ENCODE measurements at regions not wholly inside any gene's neighbourhood (a gene's known extent, or its start where the extent isn't known, plus 50 kb on each side); places are given as distances from the start of the nearest gene placed in this dataset.

GRCh38 chrX:506341-506740 is 119.6 kb upstream of the PPP2R3B start:
- DNase-seq (ENCODE audit: low read depth, low spot score): no peak
- BruUV-seq (replicated peaks): no TSS peak
- H3K9me2 ChIP-seq (ENCODE audit: insufficient read depth): no peaks in the 10 kb centered on the region

More at GRCh38 chrX:506341-506740, 119.6 kb upstream of the PPP2R3B start:
- no peak overlapping the region for H3K27ac ChIP-seq (ENCODE audit: low read depth, low read length)
- H3K27me3 ChIP-seq (ENCODE audit: insufficient read depth, low read length): peaks cover 13% of the 10 kb centered on the region; the same call in 1 of the 2 replicates
- H3K4me3 ChIP-seq (replicated peaks in 1 of 2; ENCODE audit: low read depth in 1 of 2, low read length in 2 of 2): no peak overlapping the region
- intact Hi-C loops (cut with micrococcal nuclease): no loop called here
- POLR2A ChIA-PET: no interaction called here
- CTCF ChIA-PET: no interaction called here
- RAD21 ChIA-PET (ENCODE audit: low non-redundant PET in 1 of 2, low total read pairs in 2 of 2, uncharacterized antibody in 2 of 2, unreplicated experiment in 2 of 2): no interaction called here
- no peak overlapping the region for H3K4me2 ChIP-seq (ENCODE audit: low read length)
- TF ChIP-seq REST (IDR thresholded peaks at IDR 0.05; ENCODE audit: low read depth) (no peak), POLR2AphosphoS5 (IDR thresholded peaks at IDR 0.05; ENCODE audit: low read depth, low read length) (no peak), CTCF (IDR thresholded peaks at IDR 0.05 in 2 of 3, conservative IDR thresholded peaks at IDR 0.05 in 1 of 3; ENCODE audit: borderline replicate concordance in 1 of 3, insufficient read depth in 1 of 3, low read depth in 2 of 3, low read length in 2 of 3) (no peak), ZBTB33 (IDR thresholded peaks at IDR 0.05; ENCODE audit: extremely low read depth, insufficient replicate concordance, low read length) (no peak), ZNF274 (IDR thresholded peaks at IDR 0.05; ENCODE audit: low read depth, low read length) (no peak), TCF7L2 (IDR thresholded peaks at IDR 0.05; ENCODE audit: borderline replicate concordance, extremely low read depth, insufficient read depth, insufficient read length) (no peak), EZH2 (IDR thresholded peaks at IDR 0.05) (no peak), CBX3 (IDR thresholded peaks at IDR 0.05; ENCODE audit: low read depth) (no peak), POLR2A (IDR thresholded peaks at IDR 0.05; ENCODE audit: borderline replicate concordance, extremely low read depth, insufficient read depth, insufficient read length) (no peak), SP1 (IDR thresholded peaks at IDR 0.05; ENCODE audit: low read depth) (no peak), YY1 (IDR thresholded peaks at IDR 0.05; ENCODE audit: extremely low read depth, insufficient replicate concordance, low read depth, low read length) (no peak), EGR1 (IDR thresholded peaks at IDR 0.05; ENCODE audit: low read depth) (no peak), ZFX (IDR thresholded peaks at IDR 0.05) (no peak), RAD21 (IDR thresholded peaks at IDR 0.05; ENCODE audit: low read depth) (no peak), EZH2phosphoT487 (IDR thresholded peaks at IDR 0.05; ENCODE audit: borderline replicate concordance) (no peak), SRF (IDR thresholded peaks at IDR 0.05; ENCODE audit: low read depth) (no peak), MAX (IDR thresholded peaks at IDR 0.05) (no peak), FOSL1 (IDR thresholded peaks at IDR 0.05; ENCODE audit: low read depth) (no peak), SIN3A (IDR thresholded peaks at IDR 0.05; ENCODE audit: low read depth) (no peak)
- H4K20me1 ChIP-seq (ENCODE audit: insufficient read depth): no peaks in the 10 kb centered on the region
- H3K9me3 ChIP-seq (ENCODE audit: control insufficient read depth in 1 of 2, insufficient read depth in 1 of 2, low read depth in 1 of 2, low read length in 2 of 2): no peaks in the 10 kb centered on the region
- no peak overlapping the region for H2AFZ ChIP-seq (ENCODE audit: low read depth, low read length, poor library complexity, severe bottlenecking)
- H3K4me1 ChIP-seq (ENCODE audit: control insufficient read depth in 1 of 2, insufficient read depth in 2 of 2, low read length in 2 of 2): no peaks in the 10 kb centered on the region
- ATAC-seq: no peak
- no peaks in the 10 kb centered on the region for H3K36me3 ChIP-seq (ENCODE audit: control insufficient read depth in 1 of 2, insufficient read depth in 2 of 2, low read length in 2 of 2)
- no peaks in the 10 kb centered on the region for H3K79me2 ChIP-seq (ENCODE audit: insufficient read depth, low read length)
- H3K9ac ChIP-seq (ENCODE audit: low read length): no peak overlapping the region
